ENCODE measurements at regions not wholly inside any gene's neighbourhood (a gene's known extent, or its start where the extent isn't known, plus 50 kb on each side); places are given as distances from the start of the nearest gene placed in this dataset.

DNA sequence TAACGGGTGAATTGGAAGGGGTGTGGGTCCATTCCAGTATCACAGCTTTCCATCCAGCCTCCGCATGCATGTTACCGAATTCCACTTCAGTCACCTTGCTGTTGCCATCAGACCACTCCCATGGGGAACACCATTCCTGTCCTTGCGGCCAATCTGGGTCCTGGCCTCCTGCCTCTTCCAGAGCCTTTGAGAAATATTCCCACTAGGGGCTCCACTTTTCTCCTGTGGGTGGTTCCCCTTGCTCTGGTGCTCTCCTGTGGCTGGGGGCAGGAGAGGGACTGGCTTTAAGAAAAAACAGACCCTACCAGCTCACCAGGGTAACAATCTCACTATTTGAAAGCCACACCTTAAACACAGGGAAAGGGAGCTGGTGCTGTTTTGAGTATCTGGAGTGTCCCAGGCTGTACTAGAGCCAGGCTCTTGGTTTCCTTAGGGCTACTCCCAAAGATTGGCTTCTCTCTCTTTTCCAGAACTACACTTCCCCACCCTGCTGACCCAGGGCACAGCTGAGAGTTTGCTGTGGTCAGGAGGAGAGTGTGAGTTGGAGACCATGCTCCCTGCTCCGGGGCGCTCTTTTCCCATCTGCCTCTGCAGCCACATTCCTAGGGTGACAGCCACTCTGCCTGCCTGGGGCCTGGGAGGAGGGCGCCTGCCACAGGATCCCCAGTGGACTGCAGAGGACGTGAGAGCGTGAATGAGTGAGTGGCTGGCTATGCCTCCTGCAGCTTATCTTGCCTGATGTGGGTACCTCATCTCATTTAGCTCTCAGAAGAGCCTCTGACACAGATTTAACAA lies 460.8 kb upstream of the HS6ST1 start:
- no peak for DNase-seq (ENCODE audit: low spot score)

DNA sequence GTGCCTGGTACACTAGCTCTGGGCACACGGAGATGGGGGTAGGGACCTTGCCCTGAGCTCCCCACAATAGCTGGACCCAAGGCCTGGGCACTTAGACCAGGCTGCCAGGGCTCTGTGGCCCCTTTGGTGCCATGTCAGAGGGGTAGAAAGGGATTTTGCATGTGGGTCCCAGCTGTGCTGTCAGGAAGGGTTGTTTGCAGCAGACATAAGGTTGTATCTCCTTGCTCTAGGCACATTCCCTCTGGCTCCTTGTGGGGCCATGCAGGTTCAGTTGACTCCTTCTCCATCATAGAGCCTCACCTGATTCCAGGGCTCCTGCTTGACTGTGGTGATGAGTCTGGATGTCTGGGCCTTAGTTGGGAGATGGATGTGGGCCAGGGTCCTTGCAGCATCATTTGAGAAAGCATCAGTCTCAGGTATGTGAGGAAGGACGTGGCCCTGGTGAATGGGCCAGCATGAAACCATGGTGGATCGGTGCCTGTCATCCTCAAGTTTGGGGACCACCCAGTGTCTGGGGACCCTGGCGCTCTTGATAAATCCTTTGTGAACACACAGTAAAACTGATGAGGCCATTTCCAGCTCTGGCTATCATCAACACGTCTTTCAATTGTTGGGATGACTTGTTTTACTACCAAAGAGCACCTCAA lies 461.9 kb upstream of the HS6ST1 start:
- no peak for DNase-seq (ENCODE audit: low spot score)

DNA sequence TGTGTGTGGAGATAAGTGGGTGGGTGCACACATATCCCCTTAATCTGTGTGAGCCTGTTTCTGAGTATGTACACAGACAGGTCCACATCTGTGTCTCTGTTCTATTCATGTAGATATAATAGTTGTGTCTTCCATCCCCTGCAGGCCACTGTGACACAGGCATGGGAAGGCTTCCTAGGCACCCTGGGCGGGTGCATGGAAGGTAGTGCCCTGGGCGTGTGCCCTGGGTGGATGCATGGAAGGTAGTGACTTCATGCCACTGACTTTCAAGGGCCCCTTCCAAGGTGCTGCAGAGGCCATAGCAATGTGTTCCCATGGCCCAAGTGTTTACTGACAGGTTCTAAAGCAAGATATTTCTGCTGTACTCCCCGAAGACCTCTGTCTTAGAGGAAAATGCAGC lies 462.5 kb upstream of the HS6ST1 start:
- no peak for DNase-seq (ENCODE audit: low spot score)

DNA sequence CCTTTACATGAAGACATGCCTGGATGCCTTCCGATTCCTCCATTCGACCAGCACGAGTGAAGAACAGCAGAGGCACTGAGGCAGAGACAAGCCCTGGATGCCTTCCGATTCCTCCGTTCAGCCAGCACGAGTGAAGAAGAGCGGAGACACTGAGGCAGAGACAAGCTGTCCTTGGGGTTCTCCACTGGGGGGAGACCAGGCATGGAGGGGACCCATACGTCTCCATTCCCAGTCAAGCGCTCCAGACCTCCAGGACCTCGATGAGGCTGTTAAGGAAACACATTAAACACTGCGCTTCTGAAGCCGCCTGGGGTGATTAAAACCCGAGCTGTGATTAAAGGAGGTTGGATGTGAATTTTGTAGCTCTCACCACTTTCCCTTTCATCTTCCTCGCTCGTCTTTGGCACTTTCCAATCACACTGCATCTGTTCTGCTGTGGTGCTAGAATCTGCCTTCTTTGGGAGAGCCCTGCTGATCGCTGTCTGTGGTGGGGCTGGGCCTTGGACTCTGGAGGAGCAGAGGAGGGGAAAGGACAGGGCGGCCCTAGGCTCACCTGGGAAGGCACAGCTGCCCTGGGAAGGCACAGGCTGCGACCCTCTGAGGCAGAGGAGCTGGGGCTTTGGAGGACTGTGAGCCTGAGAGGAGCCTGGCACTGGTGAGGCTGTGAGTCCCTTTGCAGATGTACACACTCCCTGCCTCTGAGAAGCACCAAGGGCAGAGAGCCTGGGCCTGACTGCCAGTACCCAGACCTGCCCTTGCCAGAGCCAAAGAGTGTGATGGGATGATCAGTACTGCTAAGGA lies 463.1 kb upstream of the HS6ST1 start:
- DNase-seq (ENCODE audit: low spot score) = no peak

DNA sequence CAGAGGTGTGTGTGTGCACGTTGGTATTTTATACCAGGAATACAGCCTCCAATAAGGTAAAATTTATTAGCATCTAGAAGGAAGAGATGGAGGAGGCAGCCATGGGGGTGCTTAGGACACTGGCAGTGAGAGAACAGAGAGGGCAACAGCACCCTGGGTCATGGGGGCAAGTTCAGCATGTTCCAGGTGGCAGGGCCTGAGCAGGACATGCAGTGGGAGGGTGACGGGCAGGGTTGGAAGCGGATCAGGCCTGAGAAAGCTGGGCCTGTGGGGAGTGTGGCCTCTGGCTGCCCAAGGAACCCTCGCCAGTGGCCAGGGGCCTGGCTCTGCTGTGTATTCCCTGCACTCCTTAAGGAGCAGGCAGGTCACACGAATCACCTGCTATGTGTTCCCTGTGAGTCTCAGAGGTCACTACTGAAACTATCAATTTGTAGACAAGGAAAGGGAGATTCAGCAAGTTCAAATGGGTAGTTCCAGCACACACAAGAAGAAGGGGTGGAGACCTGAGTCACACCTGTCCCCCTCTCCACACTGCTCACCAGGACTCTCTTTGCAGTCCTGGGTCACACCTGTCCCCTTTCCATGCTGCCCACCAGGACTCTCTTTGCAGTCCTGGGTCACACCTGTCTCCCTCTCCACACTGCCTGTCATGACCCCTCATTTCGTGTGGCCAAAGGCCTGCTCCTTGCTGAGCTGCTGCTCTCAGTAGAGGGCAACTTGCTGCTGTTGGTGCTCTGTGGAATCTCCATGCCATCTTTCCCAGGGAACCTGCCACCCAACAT lies 463.9 kb upstream of the HS6ST1 start:
- no peak for DNase-seq (ENCODE audit: low spot score)

GRCh38 chr2:128783193-128783671 lies 464.6 kb upstream of the HS6ST1 start:
- no peak for DNase-seq (ENCODE audit: low spot score)

- no peak for DNase-seq (ENCODE audit: low spot score)
Observed at GRCh38 chr2:128783896-128784295, 465.2 kb upstream of the HS6ST1 start.

GRCh38 chr2:128784626-128785306 lies 466.1 kb upstream of the HS6ST1 start:
- DNase-seq (ENCODE audit: low spot score) = no peak

DNA sequence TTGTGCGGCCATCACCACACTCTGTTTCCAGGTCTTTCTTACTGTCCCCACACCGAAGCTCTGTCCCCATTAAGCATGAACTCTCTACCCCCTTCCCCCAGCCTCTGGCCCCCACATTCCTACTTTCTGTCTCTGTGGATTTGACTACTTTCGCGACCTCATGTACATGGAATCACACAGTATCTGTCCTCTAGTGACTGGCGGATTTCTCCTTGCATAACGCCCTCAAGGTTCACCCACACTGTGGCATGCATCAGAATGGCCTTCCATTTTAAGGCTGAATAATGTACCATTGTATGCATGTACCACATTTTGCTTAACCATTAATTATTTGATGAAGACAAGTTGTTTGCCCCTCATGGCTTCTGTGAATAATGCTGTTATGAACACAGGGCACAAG lies 467.6 kb upstream of the HS6ST1 start:
- DNase-seq (ENCODE audit: low spot score) = no peak

- no peak for DNase-seq (ENCODE audit: low spot score)
Observed at GRCh38 chr2:128786741-128787478, 468.2 kb upstream of the HS6ST1 start.

GRCh38 chr2:128787616-128788015 lies 468.9 kb upstream of the HS6ST1 start:
- DNase-seq (ENCODE audit: low spot score) = no peak

DNA sequence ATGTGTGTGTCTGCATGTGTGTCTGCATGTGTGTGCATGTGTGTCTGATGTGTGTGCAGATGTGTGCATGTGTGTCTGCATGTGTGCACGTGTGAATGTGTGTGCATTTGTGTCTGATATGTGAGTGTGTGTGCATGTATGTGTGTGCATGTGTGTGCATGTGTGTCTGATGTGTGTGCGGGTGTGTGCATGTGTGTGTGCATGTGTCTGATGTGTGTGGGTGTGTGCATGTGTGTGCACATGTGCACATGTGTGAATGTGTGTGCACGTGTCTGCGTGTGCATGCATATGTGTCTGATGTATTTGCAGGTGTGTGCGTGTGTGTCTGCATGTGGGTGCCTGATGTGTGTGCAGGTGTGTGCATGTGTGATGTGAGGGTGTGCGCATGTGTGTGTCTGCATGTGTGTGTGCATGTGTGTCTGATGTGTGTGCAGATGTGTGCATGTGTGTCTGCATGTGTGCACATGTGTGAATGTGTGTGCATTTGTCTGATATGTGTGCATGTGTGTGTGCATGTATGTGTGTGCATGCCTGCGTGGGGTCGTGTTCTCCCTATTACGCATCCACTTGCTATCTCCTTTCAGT lies 470.1 kb upstream of the HS6ST1 start:
- no peak for DNase-seq (ENCODE audit: low spot score)

DNA sequence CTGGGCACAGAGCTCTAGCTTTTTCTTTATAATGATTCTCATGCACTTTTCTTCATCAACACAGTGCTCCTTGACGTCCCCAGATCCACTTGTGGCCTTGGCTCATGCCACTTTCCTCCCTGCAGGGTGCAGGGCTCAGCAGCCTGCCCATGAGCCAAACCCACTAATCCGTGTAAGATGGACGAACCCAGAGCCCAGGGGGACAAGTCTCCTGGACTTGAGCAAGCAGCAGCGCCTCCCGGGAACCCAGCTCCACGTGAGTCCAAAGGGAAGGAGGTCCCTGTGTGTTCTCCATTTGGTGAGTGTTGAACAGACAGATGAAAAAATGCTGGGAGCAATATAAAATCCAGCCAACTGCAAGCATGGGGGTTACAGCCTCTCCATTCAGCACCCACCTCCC lies 470.6 kb upstream of the HS6ST1 start:
- no peak for DNase-seq (ENCODE audit: low spot score)

DNA sequence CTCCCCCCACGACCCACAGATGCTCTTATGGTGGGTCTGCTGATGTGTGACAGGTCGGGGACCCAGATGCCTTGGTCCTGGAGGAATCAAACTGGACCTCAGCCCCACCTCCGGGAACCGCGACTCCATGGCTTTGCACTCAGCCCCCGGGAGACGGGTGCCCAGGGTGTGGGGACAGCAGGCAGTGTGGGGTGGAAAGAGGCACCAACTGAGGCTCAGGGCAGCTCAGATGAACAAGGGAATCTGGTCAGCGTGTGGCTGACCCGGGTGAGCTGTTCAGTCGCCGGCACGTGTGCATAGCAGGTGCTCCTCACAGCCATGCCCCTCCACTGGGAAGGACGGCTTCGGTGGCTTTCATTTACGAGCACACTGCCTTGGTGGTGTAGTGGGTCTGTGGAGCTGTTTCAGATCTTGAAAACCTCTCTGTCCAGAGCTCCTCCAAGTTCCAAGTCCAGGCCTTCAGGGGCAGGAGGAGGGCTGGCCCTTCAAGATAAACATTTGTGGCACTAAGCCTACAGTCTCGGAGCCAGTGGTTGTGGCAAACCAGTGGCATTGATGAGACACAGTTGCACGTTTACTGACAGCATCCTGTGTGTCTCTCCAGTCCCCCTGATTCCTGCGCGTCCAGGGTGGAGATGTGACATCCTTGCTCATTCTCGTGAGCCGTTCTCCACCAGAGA lies 471.2 kb upstream of the HS6ST1 start:
- no peak for DNase-seq (ENCODE audit: low spot score)

GRCh38 chr2:128790541-128791001 lies 471.9 kb upstream of the HS6ST1 start:
- no peak for DNase-seq (ENCODE audit: low spot score)

DNA sequence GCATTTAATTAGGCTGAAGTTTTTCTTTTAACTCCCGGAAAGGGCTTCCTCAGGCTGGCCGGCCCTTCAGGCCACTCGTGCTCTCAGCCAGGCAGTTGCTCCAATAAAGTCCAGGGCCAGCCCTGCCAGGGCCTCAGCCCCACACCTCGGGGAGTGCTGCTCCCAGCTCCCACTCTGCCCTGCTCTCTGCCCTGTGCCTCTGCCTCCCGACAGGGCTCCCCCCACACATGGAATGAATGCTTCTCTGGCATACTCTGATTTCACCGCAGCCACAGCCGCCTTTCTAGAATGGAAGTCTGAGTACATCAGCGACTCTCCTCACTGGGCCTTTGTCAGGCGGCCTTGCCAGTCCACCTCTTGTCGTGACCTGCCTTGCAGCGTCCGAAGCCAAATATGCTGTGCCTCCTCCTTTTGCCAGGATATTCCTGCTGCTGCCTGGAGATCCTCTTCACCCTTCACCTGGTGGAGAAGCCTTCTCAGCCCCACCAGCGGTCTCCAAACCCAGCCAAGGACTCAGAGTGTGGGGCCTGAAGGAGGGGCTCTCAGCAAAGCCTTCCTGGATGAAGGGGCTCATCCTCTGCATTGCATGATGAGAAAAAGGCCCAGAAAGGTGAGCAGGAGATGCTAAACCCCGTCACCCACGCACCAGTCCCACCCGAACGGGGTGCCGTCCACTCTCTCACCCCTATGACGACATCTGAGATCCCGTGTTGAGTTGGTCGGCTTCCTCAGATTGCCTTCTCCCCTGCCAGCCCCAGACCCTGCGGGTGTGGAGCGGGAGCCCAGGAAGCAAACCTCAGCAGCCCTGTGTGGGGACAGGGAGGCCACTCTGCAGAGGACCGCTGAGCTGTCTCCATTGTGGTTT lies 472.7 kb upstream of the HS6ST1 start:
- no peak for DNase-seq (ENCODE audit: low spot score)

DNA sequence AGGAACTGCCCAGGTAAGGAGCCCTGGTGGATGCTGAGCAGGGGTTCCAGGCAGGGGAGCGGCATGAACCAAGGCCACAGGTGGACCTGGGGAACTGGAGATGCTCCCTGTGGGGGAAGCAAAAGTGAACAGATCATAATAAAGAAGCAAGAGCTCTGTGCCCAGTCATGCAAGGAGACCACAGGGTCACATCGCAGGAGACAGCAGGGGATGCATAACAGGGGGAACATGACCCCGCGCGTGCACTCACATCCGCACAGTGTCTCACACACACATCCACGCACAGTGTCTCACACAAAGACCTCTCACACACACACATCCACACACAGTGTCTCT lies 473.3 kb upstream of the HS6ST1 start:
- DNase-seq (ENCODE audit: low spot score) = no peak

DNA sequence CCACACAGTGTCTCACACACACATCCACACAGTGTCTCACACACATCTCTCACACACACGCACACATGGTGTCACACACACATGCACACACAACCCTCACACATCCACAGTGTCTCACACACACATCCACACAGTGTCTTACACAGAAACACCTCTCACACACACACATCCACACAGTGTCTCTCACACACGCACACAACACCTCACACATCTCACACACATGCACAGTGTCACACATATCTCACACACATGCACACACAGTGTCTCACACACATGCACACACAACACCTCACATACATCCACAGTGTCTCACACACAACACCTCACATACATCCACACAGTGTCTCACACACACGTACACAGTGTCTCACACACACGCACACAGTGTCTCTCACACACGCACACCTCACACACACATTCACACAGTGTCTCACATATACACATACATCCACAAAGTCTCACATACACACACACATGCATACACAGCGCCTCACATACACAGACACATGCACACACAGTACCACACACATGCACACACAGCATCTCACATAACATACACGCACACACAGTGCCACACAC lies 473.9 kb upstream of the HS6ST1 start:
- DNase-seq (ENCODE audit: low spot score) = no peak

Measured in activated CD4-positive, alpha-beta T cell treated with anti-CD3 and anti-CD28 coated beads, Interleukin-2, Interleukin-4, amounts not matched to agents 100 ng/mL and 50 ng/mL, durations not matched to agents 16 hours and 8 hours (primary cell).